Loucy (cell line): ENCODE measurements at regions not wholly inside any gene's neighbourhood (a gene's known extent, or its start where the extent isn't known, plus 50 kb on each side); places are given as distances from the start of the nearest gene placed in this dataset.

ENCODE experiments used
- H2AFZ ChIP-seq: fragments of 200-600 bp; sonication (generic); 2 replicates; pipeline ENCODE4 v1.6.0; 2016; ENCODE audit warnings: antibody characterized with exemption, mild to moderate bottlenecking, low read length, moderate library complexity
- H3F3A ChIP-seq: fragments of 200-600 bp; 2 replicates; pipeline ENCODE4 v1.6.0; 2016; ENCODE audit warnings: antibody characterized with exemption, low read depth, mild to moderate bottlenecking
- H3K27me3 ChIP-seq: fragments of 200-600 bp; sonication (generic); 2 replicates; pipeline ENCODE4 v1.6.1; 2014; ENCODE audit warnings: low read length, mild to moderate bottlenecking; ENCODE audit not compliant: insufficient read depth, poor library complexity, severe bottlenecking
- H3K36me3 ChIP-seq: fragments of 200-600 bp; sonication (generic); 2 replicates; pipeline ENCODE4 v1.6.1; 2016; ENCODE audit warnings: low read length; ENCODE audit not compliant: insufficient read depth
- H3K4me1 ChIP-seq: fragments of 200-600 bp; sonication (generic); 2 replicates; pipeline ENCODE4 v1.5.1; 2014; ENCODE audit warnings: low read length, mild to moderate bottlenecking; ENCODE audit not compliant: insufficient read depth, poor library complexity, severe bottlenecking
- H3K4me2 ChIP-seq: fragments of 200-600 bp; sonication (generic); 2 replicates; pipeline ENCODE4 v1.6.0; 2014; ENCODE audit warnings: antibody characterized with exemption, low read length, low read depth, mild to moderate bottlenecking; ENCODE audit not compliant: poor library complexity, severe bottlenecking
- H3K4me3 ChIP-seq: fragments of 200-600 bp; sonication (generic); 2 replicates; pipeline ENCODE4 v1.5.1; 2014; ENCODE audit warnings: low read length, mild to moderate bottlenecking, mixed read lengths; ENCODE audit not compliant: poor library complexity, severe bottlenecking
- H3K79me2 ChIP-seq: fragments of 200-600 bp; sonication (generic); 2 replicates; pipeline ENCODE4 v1.6.1; 2014; ENCODE audit warnings: low read length; ENCODE audit not compliant: insufficient read depth
- H3K9ac ChIP-seq: fragments of 200-600 bp; sonication (generic); 2 replicates; pipeline ENCODE4 v1.6.0; 2014; ENCODE audit warnings: mild to moderate bottlenecking, low read depth, low read length, moderate library complexity; ENCODE audit not compliant: poor library complexity, severe bottlenecking
- H3K9me2 ChIP-seq: fragments of 200-600 bp; sonication (generic); replicated peaks from 2 replicates; pipeline ENCODE4 v1.6.1; 2016; ENCODE audit warnings: low read depth, low read length, mixed read lengths
- H3K9me3 ChIP-seq: fragments of 200-600 bp; sonication (generic); 2 replicates; pipeline ENCODE4 v1.6.1; 2014; ENCODE audit warnings: mild to moderate bottlenecking, antibody characterized with exemption, low read length, low read depth; ENCODE audit not compliant: insufficient read depth
- H4K20me1 ChIP-seq: fragments of 200-600 bp; sonication (generic); 2 replicates; pipeline ENCODE4 v1.6.0; 2014; ENCODE audit warnings: antibody characterized with exemption, low read length, mild to moderate bottlenecking; ENCODE audit not compliant: insufficient read depth, poor library complexity, severe bottlenecking
- EZH2phosphoT487 ChIP-seq: fragments of 200-600 bp; IDR thresholded peaks from 2 replicates; pipeline ENCODE4 v1.6.1; 2018; ENCODE audit warnings: antibody characterized with exemption, mild to moderate bottlenecking, moderate library complexity, borderline replicate concordance
- TF ChIP-seq, protein P1 (sequence below): fragments of 200-600 bp; sonication (generic); conservative IDR thresholded peaks from 2 replicates; pipeline ENCODE4 v1.5.1; 2014; ENCODE audit warnings: mild to moderate bottlenecking, antibody characterized with exemption, low read length

DNA sequence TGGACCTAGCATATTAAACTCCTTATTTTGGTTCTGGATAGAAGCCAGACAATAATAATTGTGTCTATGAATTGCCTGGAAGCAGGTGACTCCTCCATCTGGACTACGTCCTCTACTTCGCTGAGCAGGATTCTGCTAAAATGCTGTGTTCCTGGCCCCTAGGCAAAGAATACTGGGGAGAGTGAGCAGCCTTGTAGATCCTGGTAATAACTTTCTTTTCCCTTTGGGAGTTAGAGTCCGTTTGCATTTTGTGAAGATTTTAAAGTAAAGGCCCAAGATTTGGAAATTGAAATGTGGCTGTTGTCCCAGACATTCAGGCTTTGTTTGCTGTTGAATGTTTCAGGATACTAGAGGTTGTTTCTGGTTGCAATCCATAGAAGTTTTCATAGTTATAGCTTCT is 511.9 kb upstream of the KLF12 start:
- H3K4me3 ChIP-seq: no peak overlapping the region
- no peaks in the 10 kb centered on the region for H3K27me3 ChIP-seq
- no peaks in the 10 kb centered on the region for H4K20me1 ChIP-seq
- H3F3A ChIP-seq: no peaks in the 10 kb centered on the region
- no peaks in the 10 kb centered on the region for H3K9me3 ChIP-seq
- H3K79me2 ChIP-seq: no peaks in the 10 kb centered on the region
- no peak for TF ChIP-seq EZH2phosphoT487
- TF ChIP-seq, protein P1, sequence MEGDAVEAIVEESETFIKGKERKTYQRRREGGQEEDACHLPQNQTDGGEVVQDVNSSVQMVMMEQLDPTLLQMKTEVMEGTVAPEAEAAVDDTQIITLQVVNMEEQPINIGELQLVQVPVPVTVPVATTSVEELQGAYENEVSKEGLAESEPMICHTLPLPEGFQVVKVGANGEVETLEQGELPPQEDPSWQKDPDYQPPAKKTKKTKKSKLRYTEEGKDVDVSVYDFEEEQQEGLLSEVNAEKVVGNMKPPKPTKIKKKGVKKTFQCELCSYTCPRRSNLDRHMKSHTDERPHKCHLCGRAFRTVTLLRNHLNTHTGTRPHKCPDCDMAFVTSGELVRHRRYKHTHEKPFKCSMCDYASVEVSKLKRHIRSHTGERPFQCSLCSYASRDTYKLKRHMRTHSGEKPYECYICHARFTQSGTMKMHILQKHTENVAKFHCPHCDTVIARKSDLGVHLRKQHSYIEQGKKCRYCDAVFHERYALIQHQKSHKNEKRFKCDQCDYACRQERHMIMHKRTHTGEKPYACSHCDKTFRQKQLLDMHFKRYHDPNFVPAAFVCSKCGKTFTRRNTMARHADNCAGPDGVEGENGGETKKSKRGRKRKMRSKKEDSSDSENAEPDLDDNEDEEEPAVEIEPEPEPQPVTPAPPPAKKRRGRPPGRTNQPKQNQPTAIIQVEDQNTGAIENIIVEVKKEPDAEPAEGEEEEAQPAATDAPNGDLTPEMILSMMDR: no peak
- H3K9me2 ChIP-seq: no peaks in the 10 kb centered on the region; the same call in 1 of the 2 replicates
- H3K9ac ChIP-seq: no peak overlapping the region
- H3K4me1 ChIP-seq: no peaks in the 10 kb centered on the region
- no peaks in the 10 kb centered on the region for H3K36me3 ChIP-seq
- H2AFZ ChIP-seq: no peak overlapping the region
- H3K4me2 ChIP-seq: no peak overlapping the region

DNA sequence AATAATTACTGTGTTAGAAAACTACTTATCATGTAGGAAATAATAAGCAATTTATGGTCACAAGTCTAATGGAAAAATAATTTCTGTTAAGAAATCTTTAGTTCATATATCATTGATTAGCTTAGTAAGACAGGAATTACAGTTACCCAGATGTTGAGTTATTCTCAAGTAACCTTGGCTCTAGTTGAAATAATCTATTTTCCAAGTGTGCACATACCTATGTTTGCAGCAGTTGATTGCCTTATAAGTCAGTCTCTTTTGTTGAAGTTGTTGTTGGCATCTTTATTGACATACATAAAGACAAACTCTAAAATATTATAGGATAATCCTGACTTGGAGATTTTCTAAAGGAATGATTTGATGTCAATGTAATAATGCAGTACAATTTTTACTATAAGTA is 511.4 kb upstream of the KLF12 start:
- no peaks in the 10 kb centered on the region for H3K4me1 ChIP-seq
- no peak overlapping the region for H3K9ac ChIP-seq
- no peak overlapping the region for H2AFZ ChIP-seq
- no peaks in the 10 kb centered on the region for H4K20me1 ChIP-seq
- H3F3A ChIP-seq: no peaks in the 10 kb centered on the region
- H3K9me2 ChIP-seq: no peaks in the 10 kb centered on the region; the same call in 1 of the 2 replicates
- H3K79me2 ChIP-seq: no peaks in the 10 kb centered on the region
- H3K4me3 ChIP-seq: no peak overlapping the region
- no peak overlapping the region for H3K4me2 ChIP-seq
- H3K36me3 ChIP-seq: no peaks in the 10 kb centered on the region
- TF ChIP-seq, protein P1: no peak
- TF ChIP-seq EZH2phosphoT487: no peak
- no peaks in the 10 kb centered on the region for H3K27me3 ChIP-seq
- H3K9me3 ChIP-seq: no peaks in the 10 kb centered on the region

DNA sequence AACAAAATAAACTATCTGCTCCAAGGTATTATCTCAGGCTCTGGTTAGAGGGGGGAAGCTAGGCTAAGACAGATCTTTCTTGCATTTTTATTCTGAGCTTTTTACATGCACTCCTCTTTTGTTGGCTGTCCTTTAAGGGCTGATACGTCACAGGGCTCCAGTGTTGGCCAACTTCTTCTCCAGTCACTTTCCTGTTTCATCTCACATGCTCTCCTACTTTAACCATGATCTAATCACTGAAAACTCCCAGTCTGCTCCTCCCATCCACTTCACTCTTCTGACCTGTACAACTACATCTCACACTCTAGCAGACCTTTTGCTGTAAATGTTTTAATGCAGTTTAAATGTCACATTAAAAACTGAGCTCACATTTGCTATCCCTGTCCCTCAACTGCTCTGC is 510.0 kb upstream of the KLF12 start:
- H3K4me1 ChIP-seq: no peaks in the 10 kb centered on the region
- no peak overlapping the region for H3K9ac ChIP-seq
- no peaks in the 10 kb centered on the region for H3F3A ChIP-seq
- no peaks in the 10 kb centered on the region; the same call in 1 of the 2 replicates for H3K9me2 ChIP-seq
- H4K20me1 ChIP-seq: no peaks in the 10 kb centered on the region
- H3K79me2 ChIP-seq: no peaks in the 10 kb centered on the region
- no peaks in the 10 kb centered on the region for H3K9me3 ChIP-seq
- no peaks in the 10 kb centered on the region for H3K36me3 ChIP-seq
- no peak overlapping the region for H2AFZ ChIP-seq
- no peak overlapping the region for H3K4me3 ChIP-seq
- no peaks in the 10 kb centered on the region for H3K27me3 ChIP-seq
- no peak for TF ChIP-seq EZH2phosphoT487
- TF ChIP-seq, protein P1: no peak
- H3K4me2 ChIP-seq: no peak overlapping the region
